GM18502 (cell line): ENCODE measurements at regions not wholly inside any gene's neighbourhood (a gene's known extent, or its start where the extent isn't known, plus 50 kb on each side); places are given as distances from the start of the nearest gene placed in this dataset.

ENCODE experiments used
- ATAC-seq: cut with Tn5 transposase; IDR thresholded peaks from one replicate; pipeline ENCODE4 v1.9.1; 2021; ENCODE audit warnings: mild to moderate bottlenecking; ENCODE audit not compliant: unreplicated experiment, poor library complexity

DNA sequence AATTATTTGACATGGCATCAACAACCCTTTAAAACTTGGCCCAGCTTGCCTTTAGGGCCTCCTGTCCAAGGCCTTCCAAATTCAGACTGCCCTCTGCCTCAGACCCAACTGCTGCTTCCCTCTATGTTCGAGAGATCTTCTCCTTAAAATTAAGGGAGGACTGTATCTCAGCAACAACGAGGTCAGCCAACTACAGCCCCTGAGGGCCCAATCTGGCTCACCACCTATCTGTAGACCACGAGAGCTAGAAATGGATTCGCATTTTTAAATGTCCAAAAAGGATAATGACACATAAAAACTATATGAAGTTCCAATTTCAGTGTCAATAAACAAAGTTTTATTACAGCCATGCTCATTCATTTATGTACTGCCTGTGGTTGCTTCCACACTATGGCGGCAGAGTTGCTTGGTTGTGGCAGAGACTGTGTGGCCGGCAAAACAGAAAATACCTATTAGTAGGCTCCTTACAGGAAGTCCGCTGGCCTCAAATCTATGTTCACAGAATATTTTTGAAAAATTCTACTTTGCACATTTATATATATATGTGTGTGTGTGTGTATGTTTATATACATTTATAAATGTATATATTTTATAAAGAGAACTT is 1026.9 kb downstream of the BCL11B start:
- no peak for ATAC-seq

DNA sequence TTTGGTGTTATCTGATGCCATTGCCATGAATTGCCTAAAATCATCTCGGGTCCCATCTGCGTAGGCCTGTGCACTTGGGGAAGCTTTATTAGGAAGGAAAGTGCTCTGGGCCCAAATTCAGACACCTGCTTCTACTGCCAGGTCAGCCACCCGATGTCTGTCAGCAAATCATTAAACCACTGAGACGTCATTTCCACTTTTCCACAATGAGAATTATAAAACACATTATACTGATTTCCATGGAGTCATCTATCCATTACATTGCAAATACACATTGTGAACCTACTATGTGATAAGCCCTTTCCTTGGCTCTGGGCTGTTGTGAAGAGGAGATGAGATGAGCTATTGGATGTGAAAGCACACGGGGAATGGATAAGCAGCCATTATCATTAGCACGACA is 1022.9 kb downstream of the BCL11B start:
- no peak for ATAC-seq

DNA sequence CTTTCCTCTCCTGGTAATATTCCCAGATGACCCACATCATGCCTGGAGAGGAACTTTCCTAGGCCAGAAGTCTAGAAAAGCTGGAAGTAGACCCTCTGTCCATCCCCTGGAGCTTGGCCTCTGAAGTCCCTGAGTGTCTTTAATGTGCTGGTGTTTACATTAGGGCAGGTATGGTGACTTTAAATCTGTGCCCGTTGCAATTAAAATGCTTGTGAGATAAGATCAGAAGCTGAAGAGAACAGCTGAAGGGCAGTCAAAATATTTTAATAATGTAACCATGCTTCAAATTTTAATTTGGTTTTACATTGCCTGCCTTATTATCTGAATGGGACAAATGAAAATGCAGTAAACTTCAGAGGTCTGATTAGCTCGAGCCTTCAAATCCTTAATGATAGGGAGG is 1022.5 kb downstream of the BCL11B start:
- ATAC-seq = no peak

DNA sequence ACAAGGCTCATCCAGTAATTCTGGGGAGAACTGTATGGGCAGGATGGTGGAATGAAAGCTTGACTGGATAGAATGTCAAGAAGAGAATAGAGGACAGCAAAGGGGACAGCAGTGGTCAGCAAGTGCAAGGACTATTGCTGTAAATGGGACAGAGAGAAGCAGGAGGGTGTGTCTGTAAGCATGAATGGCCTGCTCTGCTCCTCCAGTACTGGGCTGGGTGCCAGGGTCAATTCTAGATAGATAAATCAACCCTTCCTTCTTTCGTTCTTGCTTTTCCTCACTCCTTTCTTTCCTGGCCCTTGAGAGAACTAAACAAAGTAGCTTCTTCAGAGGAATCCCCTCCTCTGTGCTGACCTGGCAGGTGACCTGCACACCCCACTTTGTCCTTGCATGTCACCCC is 1019.2 kb downstream of the BCL11B start:
- no peak for ATAC-seq

DNA sequence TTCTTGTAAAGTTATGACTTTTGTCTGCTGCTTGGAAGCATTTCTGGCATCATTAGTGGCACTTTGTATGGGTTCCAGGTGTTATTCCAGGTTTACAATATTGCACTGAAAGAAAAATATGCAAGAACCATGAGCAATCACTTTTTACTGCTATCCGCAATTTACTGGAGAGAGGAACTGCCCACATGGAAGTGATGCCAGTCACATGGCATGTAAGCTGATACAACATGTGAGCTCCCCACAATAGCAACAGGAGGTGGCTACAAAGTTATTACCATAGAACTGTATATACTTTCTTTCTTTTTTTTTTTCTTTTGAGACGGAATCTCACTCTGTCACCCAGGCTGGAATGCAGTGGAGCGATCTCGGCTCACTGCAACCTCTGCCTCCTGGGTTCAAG is 1012.1 kb downstream of the BCL11B start:
- ATAC-seq = no peak

DNA sequence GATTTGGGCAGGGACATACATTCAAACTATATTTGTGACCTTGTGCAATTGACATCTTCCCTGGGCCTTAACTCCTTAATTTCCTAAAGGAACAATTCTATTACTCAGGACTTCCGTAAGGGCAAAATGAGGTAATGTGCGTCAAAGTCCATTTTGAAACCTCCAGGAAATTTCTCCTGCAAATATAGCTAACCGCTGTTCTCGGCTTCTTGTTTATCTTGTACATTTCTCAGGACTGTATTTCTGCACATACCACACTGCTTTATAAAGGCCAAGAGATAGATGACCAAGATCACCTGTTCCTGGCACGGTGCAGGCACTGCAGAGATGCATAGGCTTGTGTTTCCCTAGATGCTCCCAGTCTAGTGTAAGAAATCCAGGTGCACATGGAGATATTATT is 1009.4 kb downstream of the BCL11B start:
- ATAC-seq = no peak

DNA sequence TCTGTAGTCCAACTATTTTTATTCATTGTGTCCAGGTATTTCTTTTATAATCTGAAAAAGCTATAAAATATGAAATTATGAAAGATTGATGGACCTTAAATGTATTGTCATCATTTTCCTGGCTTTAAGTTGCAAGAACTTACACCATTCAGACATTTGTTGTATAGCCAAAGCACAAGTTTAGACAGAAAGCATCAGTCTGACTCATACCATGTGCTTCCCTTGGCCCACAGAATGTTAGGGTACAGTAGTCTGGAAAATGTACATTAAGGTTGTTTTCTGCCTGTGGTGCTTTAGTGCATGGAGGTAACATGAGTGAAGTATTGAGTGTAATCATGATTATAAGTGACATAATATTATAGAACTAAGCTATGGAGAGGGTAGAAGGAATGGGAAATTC is 1002.5 kb downstream of the BCL11B start:
- ATAC-seq = no peak

- no peak for ATAC-seq
These were observed 1001.8 kb downstream of the BCL11B start for GRCh38 chr14:98270201-98270600.

DNA sequence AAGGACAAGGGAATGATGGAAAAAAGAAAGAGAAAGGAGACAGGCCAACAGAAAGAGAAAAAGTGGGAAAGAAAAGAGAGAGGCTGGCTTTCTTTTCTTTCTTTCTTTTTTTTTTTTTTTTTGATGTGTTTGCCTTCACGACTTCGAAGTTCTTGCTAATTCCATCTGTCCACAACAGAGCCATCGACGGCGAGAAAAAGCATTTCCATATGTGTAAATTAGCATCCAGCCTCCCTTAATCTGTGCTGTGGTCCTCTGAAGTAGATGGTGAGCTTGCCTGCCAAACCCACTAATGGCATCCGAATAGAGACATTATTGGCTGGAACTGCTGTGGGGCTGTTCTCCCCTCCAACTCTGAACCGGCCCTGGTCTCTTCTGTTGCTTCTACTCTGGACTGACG is 997.4 kb downstream of the BCL11B start:
- ATAC-seq = no peak

DNA sequence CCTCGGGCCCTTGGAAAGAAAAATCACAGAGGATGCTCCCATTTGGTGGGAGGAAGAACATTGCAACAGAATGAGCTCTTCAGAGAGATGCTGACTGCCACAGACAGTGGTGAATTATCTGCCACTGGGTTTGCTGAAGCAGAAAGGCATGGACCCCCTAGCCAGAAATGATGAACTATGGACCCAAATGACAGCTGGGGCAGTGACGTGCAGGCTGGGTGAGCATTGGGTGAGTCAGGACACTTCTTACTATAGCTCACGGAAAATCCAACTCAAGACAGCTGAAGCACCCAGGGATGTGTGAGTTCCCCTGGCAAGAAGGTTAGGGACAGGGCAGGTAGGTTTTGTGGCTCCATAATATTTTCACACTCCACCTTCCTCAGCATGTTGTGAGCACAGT is 993.2 kb downstream of the BCL11B start:
- ATAC-seq = no peak

DNA sequence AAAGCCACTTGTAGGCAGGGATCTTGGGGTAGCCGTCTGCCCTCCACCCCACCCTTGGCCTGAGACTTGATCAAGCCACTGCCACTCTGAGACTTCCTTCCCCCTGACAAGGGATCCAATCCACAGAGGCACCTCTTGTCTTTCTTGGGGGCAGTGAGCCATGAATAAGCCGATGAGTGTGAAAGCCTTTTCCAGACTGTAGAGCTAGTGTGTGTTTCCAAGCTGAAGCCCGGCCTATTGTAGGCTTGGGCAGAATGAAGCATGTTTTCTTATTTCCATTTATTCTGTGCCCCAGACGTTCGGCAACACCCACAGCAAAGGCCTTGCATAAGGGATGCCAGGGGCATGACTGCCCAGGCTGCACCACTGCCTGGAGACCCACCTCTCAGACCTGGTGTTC is 991.6 kb downstream of the BCL11B start:
- no peak for ATAC-seq

DNA sequence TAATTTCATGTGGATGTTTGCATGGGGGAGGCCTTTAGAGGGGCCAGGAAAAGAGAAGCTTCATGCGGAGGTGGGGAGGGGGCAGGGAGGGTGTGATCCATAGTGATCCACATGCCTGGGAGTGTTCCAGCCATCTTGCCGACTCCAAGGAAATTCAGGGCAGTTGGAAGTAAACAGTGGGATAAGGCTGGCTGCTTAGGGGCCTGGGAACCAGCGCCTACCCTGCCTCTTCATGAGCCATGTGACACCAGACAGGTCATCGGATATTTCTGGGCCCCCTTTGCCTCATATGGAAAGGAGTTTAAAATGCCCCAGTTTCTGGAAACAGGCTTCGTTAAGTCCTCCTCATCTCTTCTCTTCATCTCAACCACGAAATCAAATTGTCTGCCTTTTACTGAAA is 983.2 kb downstream of the BCL11B start:
- ATAC-seq = no peak

DNA sequence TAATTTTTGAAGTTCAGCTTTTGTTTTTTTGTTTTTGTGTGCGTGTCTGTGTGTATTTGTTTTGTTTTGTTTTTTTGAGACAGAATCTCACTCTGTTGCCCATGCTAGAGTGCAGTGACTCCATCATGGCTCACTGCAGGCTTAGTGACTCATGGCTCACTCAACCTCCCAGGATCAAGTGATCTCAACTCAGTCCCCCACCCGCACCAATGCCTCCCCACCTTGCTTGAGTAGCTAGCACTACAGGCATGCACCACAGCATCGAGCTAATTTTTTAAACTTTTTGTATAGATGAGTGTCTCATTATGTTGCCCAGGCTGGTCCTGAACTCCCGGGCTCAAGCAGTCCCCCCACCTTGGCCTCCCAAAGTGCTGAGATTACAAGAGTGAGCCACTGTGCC is 981.4 kb downstream of the BCL11B start:
- no peak for ATAC-seq

DNA sequence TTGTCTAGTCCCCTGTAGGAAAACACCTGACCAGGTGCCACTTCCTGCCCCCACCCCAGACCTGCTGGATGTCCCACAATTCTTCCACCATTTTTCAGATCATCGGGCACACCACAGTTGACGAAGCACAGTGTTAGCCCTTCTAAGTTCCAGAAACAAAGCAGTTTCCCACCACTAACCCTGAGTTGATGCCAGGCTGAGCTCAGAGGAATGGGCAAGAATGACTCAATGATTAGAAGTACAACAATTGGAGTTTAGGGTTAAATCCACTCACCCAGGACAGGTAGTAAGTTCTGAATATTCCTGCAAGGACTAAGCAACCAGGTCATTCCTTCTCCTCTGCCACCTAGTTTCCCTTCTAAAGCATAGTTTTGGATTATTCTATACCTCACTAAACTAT is 979.8 kb downstream of the BCL11B start:
- ATAC-seq = no peak

GRCh38 chr14:98293576-98293975 is 978.4 kb downstream of the BCL11B start:
- no peak for ATAC-seq

- ATAC-seq = no peak
These were observed 975.1 kb downstream of the BCL11B start for GRCh38 chr14:98296895-98297294.

- no peak for ATAC-seq
These were observed 974.4 kb downstream of the BCL11B start for GRCh38 chr14:98297567-98297966.

- no peak for ATAC-seq
These were observed 973.3 kb downstream of the BCL11B start for GRCh38 chr14:98298481-98299244.

GRCh38 chr14:98301681-98302080 is 970.3 kb downstream of the BCL11B start:
- no peak for ATAC-seq

GRCh38 chr14:98304574-98304973 is 967.4 kb downstream of the BCL11B start:
- ATAC-seq = no peak

- ATAC-seq = no peak
These were observed 962.4 kb downstream of the BCL11B start for GRCh38 chr14:98309591-98309990.

DNA sequence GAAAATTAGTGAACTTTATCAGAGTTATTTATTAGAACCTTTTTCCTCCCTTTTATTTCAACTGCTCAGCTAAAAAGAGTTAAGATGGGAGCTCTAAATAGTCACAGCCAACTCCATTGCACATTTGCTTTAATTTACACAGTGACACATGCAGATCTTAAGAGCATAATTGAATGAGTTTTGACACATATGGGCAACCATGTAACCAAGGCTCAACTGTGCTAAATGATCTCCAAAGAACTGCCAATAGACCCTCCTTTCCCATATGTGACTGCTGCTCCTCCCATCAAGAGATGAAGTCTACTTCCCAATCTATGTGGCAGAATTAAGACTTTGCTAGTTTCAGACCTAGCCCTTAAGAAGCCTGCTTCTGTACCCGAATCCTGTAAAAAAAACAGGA is 960.0 kb downstream of the BCL11B start:
- no peak for ATAC-seq
